Common myeloid progenitor, CD34-positive (primary cell): ENCODE measurements at regions not wholly inside any gene's neighbourhood (a gene's known extent, or its start where the extent isn't known, plus 50 kb on each side); places are given as distances from the start of the nearest gene placed in this dataset.

Source experiments
- CTCF ChIA-PET: fragments of 350-600 bp; sonication (Branson Sonifier 250); formaldehyde crosslinking; loops from one replicate; lab custom pipeline; 2021; ENCODE audit warnings: antibody characterized with exemption; lab: Charles Lee
- POLR2A ChIA-PET: fragments of 350-600 bp; sonication (Branson Sonifier 250); formaldehyde crosslinking; loops from one replicate; lab custom pipeline; 2021; ENCODE audit warnings: antibody characterized with exemption; lab: Charles Lee
- DNase-seq, 3 donors: peaks; one replicate each; pipeline versions ENCODE4 v3.0.0 to v3.0.0-alpha.2; 2013
- H3K27ac ChIP-seq, 2 experiments: 1 replicate in 1 of 2; 2 replicates in 1 of 2; pipeline ENCODE4 v1.7.0; 2013; ENCODE audit warnings: inconsistent platforms in 2 of 2, low read length in 2 of 2, mild to moderate bottlenecking in 2 of 2, low read depth in 1 of 2, moderate library complexity in 1 of 2; ENCODE audit not compliant: severe bottlenecking in 2 of 2, insufficient read depth in 1 of 2, poor library complexity in 1 of 2
- H3K27me3 ChIP-seq, 5 experiments: replicated peaks in 2 of 5; 1 replicate in 3 of 5; 2 replicates in 2 of 5; pipeline versions ENCODE4 v1.6.1 to v1.7.0; 2013; ENCODE audit warnings: low read length in 4 of 5, mild to moderate bottlenecking in 2 of 5, moderate library complexity in 2 of 5, inconsistent platforms in 1 of 5; ENCODE audit not compliant: insufficient read depth in 5 of 5, control insufficient read depth in 4 of 5
- H3K36me3 ChIP-seq, 4 experiments: 1 replicate in 2 of 4; 2 replicates in 2 of 4; pipeline versions ENCODE4 v1.6.1 to v1.7.0; 2013; ENCODE audit warnings: low read length in 3 of 4, control low read depth in 1 of 4, mild to moderate bottlenecking in 1 of 4; ENCODE audit not compliant: control insufficient read depth in 4 of 4, insufficient read depth in 4 of 4
- H3K4me1 ChIP-seq, 4 experiments: 1 replicate in 3 of 4; 2 replicates in 1 of 4; pipeline versions ENCODE4 v1.6.1 to v1.7.1; 2013; ENCODE audit warnings: low read length in 3 of 4, mild to moderate bottlenecking in 3 of 4, control low read depth in 1 of 4, inconsistent platforms in 1 of 4, moderate library complexity in 1 of 4; ENCODE audit not compliant: control insufficient read depth in 4 of 4, insufficient read depth in 4 of 4; ENCODE audit errors: control extremely low read depth in 1 of 4
- H3K4me3 ChIP-seq, 7 experiments: 1 replicate in 4 of 7; 2 replicates in 3 of 7; pipeline versions ENCODE4 v1.5.1 to v1.7.0; 2013; ENCODE audit warnings: mild to moderate bottlenecking in 7 of 7, low read length in 6 of 7, moderate library complexity in 6 of 7, inconsistent platforms in 2 of 7, low read depth in 2 of 7, control low read depth in 1 of 7; ENCODE audit not compliant: insufficient read depth in 4 of 7, control insufficient read depth in 1 of 7; ENCODE audit errors: extremely low read depth in 1 of 7
- H3K9me3 ChIP-seq, 5 experiments: 1 replicate in 4 of 5; 2 replicates in 1 of 5; pipeline versions ENCODE4 v1.6.1 to v1.7.1; 2013; ENCODE audit warnings: low read length in 4 of 5, mild to moderate bottlenecking in 2 of 5, inconsistent platforms in 1 of 5, low read depth in 1 of 5, moderate library complexity in 1 of 5; ENCODE audit not compliant: control insufficient read depth in 4 of 5, insufficient read depth in 2 of 5; ENCODE audit errors: control extremely low read depth in 1 of 5
- WGBS: methylation state at CpG from one replicate; pipeline ENCODE4 v1.1.5; 2013; ENCODE audit not compliant: insufficient coverage; 5-methylcytosine and 5-hydroxymethylcytosine counted together

DNA sequence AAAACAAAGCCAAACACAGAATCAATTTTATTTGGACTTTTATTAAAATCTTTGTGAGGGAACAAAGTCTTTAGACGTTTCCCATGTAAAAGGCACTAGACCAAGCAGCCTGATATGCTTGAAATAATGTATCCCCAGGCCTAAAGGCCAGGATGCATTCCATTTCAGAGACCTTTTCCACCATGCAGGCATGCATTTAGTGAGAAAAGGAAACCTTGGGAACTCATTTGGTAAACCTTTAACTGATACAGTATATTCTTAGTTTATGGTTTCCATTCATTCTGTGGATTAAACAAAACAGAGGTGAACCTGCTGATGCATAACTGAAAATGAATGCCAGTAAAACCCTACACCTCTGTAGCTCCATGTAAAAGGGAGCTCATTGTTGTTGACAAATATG, 600.0 kb downstream of the NR2F1-AS1 start:
- H3K4me1 ChIP-seq: no peaks in the 10 kb centered on the region
- no peaks in the 10 kb centered on the region for H3K36me3 ChIP-seq
- no peak for DNase-seq
- ChIA-PET POLR2A (no interaction called here), CTCF (no interaction called here)
- 80% methylated on average over 1 of the region's 1 CpG for WGBS
- no peaks in the 10 kb centered on the region for H3K27me3 ChIP-seq
- peaks cover 0 to 2% (median 0%) of the 10 kb centered on the region in 5 experiments for H3K9me3 ChIP-seq
- H3K27ac ChIP-seq: no peak overlapping the region
- H3K4me3 ChIP-seq: no peak overlapping the region

DNA sequence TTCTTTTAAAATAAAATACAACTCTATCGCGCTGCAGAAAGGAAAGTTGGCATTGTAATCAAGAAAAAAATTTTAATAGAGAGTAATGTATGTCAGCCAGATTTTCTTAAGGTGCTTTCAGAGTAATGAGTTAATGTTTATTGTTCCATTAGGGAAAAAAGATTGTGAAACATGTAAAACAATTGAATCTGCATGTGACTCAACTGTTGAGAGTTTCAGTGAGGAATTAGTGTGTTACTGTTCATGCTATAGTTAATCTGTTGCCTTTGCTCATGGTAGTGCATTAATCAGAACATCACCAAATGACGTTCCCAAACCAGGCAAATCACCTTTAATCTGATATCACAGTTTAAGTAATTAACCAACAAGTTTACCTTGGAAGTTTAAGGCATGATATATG, 600.5 kb downstream of the NR2F1-AS1 start:
- ChIA-PET POLR2A (no interaction called here), CTCF (no interaction called here)
- no peak for DNase-seq
- H3K36me3 ChIP-seq: no peaks in the 10 kb centered on the region
- no peak overlapping the region for H3K27ac ChIP-seq
- 100% methylated on average over 2 of the region's 3 CpGs for WGBS
- H3K27me3 ChIP-seq: no peaks in the 10 kb centered on the region
- H3K4me3 ChIP-seq: no peak overlapping the region
- H3K9me3 ChIP-seq: peaks cover 0 to 2% (median 0%) of the 10 kb centered on the region in 5 experiments
- no peaks in the 10 kb centered on the region for H3K4me1 ChIP-seq

- ChIA-PET POLR2A (no interaction called here), CTCF (no interaction called here)
- H3K36me3 ChIP-seq: no peaks in the 10 kb centered on the region
- H3K9me3 ChIP-seq: peaks cover 0 to 2% (median 0%) of the 10 kb centered on the region in 5 experiments
- no CpG with 5 or more reads among the region's 1 CpG for WGBS
- no peaks in the 10 kb centered on the region for H3K4me1 ChIP-seq
- no peak overlapping the region for H3K27ac ChIP-seq
- H3K27me3 ChIP-seq: no peaks in the 10 kb centered on the region
- no peak overlapping the region for H3K4me3 ChIP-seq
- no peak for DNase-seq
Observed at GRCh38 chr5:92979716-92980115, 601.3 kb downstream of the NR2F1-AS1 start.

- Histone ChIP-seq H3K9me3 (peaks cover 0 to 2% (median 0%) of the 10 kb centered on the region in 5 experiments), H3K27me3 (no peaks in the 10 kb centered on the region), H3K36me3 (no peaks in the 10 kb centered on the region), H3K27ac (no peak overlapping the region), H3K4me1 (no peaks in the 10 kb centered on the region), H3K4me3 (no peak overlapping the region)
- 100% methylated on average over 2 of the region's 3 CpGs for WGBS
- ChIA-PET CTCF (no interaction called here), POLR2A (no interaction called here)
- DNase-seq: no peak
Observed at GRCh38 chr5:92977846-92978540, 603.0 kb downstream of the NR2F1-AS1 start.

- Histone ChIP-seq H3K4me3 (no peak overlapping the region), H3K27me3 (no peaks in the 10 kb centered on the region), H3K4me1 (no peaks in the 10 kb centered on the region), H3K27ac (no peak overlapping the region), H3K36me3 (no peaks in the 10 kb centered on the region), H3K9me3 (peaks cover 0 to 2% (median 0%) of the 10 kb centered on the region in 5 experiments)
- DNase-seq: no peak
- ChIA-PET CTCF (no interaction called here), POLR2A (no interaction called here)
- WGBS: no CpG with 5 or more reads among the region's 1 CpG
Observed at GRCh38 chr5:92976156-92976555, 604.9 kb downstream of the NR2F1-AS1 start.

DNA sequence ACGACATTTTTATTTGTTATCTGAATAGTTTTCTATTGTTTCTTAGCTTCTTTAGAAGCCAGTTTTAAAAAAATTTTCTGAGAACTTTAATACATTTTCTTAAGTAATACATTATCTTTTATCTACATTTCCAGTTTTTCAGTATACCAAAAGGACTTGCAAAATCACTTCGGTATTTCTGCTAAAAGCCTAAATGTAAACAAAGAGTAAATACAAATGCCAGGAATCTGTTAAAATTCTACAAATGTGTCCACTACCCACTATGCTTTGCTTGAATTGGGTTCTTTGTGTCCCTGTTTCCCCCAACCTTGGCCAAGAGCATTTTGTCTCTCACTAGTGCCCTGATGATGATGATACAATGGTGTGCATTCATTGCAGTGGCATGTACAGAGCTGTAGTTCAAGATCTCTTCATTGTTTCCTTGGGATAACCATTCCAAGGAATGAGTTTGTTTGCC, 611.2 kb downstream of the NR2F1-AS1 start:
- ChIA-PET CTCF (no interaction called here), POLR2A (no interaction called here)
- Histone ChIP-seq H3K9me3 (peaks cover 0 to 1% (median 0%) of the 10 kb centered on the region in 5 experiments), H3K36me3 (no peaks in the 10 kb centered on the region), H3K4me1 (no peaks in the 10 kb centered on the region), H3K27ac (no peak overlapping the region), H3K4me3 (no peak overlapping the region), H3K27me3 (no peaks in the 10 kb centered on the region)
- DNase-seq: no peak
- WGBS: no CpG with 5 or more reads among the region's 2 CpGs

GRCh38 chr5:92969191-92969780, 611.7 kb downstream of the NR2F1-AS1 start:
- no peak for DNase-seq
- 100% methylated on average over 2 of the region's 5 CpGs for WGBS

More at GRCh38 chr5:92969191-92969780, 611.7 kb downstream of the NR2F1-AS1 start:
- H3K4me3 ChIP-seq: no peak overlapping the region
- ChIA-PET POLR2A (no interaction called here), CTCF (no interaction called here)
- no peaks in the 10 kb centered on the region for H3K4me1 ChIP-seq
- no peaks in the 10 kb centered on the region for H3K36me3 ChIP-seq
- H3K27me3 ChIP-seq: no peaks in the 10 kb centered on the region
- H3K27ac ChIP-seq: no peak overlapping the region
- H3K9me3 ChIP-seq: no peaks in the 10 kb centered on the region
